Epithelial cell of esophagus (primary cell): ENCODE measurements at regions not wholly inside any gene's neighbourhood (a gene's known extent, or its start where the extent isn't known, plus 50 kb on each side); places are given as distances from the start of the nearest gene placed in this dataset.
"Not testable (repeated sequence)": the region's sequence is repeated elsewhere in the genome, so short reads cannot be mapped to it uniquely, and the experiment has no call there.

Experiments
- DNase-seq: peaks from one replicate; pipeline ENCODE4 v3.0.0; 2010; ENCODE audit warnings: low read depth
- H3K4me3 ChIP-seq: 2 replicates; pipeline ENCODE4 v1.5.1; 2011; ENCODE audit warnings: mild to moderate bottlenecking, low read length, control low read depth
- TF ChIP-seq, protein P1 (sequence below): IDR thresholded peaks from 2 replicates; pipeline ENCODE4 v1.5.1; 2011; ENCODE audit warnings: low read depth, mild to moderate bottlenecking, low read length, control low read depth, inconsistent platforms; ENCODE audit not compliant: insufficient read depth; ENCODE audit errors: missing control alignments

DNA sequence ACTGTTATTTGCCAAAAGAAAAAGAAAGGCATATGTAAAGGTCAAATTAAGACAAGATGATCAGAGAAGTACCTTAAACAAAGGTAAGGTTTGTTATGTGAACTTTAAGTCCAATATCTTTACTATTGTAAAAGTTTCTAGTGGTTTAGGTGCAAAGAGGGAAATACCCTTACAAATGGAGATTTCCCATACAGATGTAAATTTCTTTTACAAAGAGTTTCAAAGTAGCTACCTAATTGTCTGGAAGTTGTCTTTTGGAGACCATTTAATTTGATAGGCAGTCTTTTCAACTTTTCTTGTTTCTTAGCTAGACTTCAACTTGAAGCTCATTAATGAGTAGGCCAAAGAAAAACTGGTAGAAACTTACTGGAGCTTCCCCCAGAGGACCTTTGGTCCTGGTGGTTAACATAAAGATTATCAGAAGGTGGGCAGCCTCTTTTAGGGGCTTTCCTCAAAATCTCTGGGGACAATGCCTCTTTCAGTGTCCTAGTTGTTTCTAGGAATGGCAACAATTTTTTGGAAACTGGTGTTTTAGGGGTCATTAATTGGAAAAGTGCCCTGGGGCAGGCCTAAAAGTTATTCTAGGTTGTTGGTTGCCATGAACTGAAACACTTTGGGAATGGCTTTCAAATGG is 297.3 kb downstream of the GUCY2F start:
- no peak overlapping the region for H3K4me3 ChIP-seq
- TF ChIP-seq, protein P1, sequence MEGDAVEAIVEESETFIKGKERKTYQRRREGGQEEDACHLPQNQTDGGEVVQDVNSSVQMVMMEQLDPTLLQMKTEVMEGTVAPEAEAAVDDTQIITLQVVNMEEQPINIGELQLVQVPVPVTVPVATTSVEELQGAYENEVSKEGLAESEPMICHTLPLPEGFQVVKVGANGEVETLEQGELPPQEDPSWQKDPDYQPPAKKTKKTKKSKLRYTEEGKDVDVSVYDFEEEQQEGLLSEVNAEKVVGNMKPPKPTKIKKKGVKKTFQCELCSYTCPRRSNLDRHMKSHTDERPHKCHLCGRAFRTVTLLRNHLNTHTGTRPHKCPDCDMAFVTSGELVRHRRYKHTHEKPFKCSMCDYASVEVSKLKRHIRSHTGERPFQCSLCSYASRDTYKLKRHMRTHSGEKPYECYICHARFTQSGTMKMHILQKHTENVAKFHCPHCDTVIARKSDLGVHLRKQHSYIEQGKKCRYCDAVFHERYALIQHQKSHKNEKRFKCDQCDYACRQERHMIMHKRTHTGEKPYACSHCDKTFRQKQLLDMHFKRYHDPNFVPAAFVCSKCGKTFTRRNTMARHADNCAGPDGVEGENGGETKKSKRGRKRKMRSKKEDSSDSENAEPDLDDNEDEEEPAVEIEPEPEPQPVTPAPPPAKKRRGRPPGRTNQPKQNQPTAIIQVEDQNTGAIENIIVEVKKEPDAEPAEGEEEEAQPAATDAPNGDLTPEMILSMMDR: no peak
- no peak for DNase-seq

DNA sequence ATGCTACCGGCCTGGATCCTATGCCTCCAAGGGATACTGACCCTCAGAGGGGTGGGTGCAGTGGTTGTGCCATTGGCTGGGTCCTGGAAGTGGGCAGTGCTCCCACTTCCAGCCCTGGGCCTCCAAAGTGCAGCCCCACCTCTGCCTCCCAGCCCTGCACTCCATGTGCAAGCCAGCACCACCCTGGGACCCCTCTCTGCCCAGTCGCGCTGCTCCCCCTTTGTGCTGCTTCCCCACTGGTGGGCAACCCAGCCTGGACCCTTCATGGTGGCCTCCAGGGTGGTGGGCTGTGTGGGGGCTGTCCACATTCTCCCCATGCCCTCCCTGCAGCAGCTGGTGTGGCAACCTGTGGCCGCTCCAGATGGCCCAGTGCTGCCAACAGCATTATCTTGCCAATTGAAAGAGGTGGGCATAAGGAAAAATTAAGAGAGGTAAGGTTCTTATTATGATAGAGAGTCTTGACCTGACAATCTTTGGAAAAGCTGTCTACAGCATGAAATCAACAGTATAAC is 309.7 kb downstream of the GUCY2F start:
- TF ChIP-seq, protein P1: no peak
- DNase-seq: no peak
- H3K4me3 ChIP-seq: no peak overlapping the region

DNA sequence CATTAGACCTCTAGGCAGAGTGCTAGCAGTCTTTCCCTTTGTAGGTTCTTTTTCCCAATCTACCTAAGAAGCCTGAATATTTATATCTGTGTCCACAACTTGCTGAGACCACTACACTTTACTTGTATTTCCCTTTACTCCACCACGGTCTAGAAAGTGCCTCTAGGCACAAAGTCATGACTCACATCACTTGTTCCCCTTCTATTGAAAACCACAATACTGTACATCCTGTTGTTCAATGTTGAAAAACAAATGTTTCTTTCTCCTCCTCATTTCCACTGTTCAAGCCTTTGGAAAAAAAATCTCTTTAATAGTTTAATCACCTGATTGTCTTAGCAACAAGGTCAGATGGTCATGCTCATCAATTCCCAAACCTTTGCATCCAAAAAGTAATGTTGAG is 326.7 kb downstream of the GUCY2F start:
- TF ChIP-seq, protein P1: no peak
- no peak overlapping the region for H3K4me3 ChIP-seq
- DNase-seq: peak; percentile 28

DNA sequence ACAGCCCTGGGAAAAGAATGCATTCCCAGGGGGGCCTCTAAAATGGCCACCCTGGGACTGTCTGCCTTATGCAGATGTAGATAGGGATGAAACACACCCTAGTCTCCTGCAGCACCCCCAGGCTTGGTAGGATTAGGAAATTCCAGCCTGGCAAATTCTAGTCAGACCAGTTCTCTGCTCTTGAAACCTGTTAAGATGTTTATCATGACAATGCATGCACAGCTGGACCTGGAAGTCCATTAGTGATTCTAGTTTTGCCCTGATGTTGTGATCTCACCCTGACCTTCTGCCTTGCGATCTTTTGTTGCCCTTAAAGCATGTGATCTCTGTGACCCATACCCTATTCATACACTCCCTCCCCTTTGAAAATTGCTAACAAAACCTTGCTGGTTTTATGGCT is 337.7 kb downstream of the GUCY2F start:
- peak; percentile 4 for DNase-seq
- H3K4me3 ChIP-seq: not testable (repeated sequence)

DNA sequence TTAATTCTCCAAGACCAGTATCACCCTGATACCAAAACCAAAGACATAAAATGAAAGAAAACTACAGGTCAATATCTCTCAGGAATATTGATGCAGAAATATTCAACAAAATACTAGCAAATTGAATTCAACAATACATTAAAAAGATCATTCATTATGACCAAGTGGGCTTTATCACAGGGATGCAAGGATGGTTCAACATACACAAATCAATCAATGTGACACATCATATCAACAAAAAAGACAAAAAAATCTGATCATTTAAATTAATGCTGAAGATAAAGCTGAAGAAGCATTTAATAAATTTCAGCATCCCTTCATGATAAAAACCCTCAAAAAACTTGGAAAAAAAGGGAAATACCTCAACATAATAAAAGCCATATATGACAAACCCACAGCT is 341.4 kb downstream of the GUCY2F start:
- H3K4me3 ChIP-seq: no peak overlapping the region
- TF ChIP-seq, protein P1: no peak
- DNase-seq: no peak

DNA sequence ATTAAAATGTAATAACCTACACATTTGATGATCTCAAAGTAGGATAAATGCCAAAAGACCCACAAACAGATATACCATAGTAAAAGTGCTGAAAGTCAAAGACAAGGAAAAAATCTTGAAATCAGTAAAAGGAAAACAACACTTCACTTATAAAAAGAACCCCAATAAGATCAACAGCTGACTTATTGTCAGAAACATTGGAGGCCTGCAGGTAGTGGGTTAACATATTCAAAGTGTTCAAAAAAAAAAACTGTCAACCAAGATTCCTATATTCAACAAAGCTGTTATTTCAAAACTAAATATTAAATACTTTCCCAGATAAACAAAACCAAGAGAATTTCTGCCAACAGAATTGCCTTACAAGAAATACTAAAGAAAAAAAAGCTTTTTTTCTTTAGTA is 347.1 kb downstream of the GUCY2F start:
- DNase-seq: no peak
- no peak overlapping the region for H3K4me3 ChIP-seq
- TF ChIP-seq, protein P1: no peak

DNA sequence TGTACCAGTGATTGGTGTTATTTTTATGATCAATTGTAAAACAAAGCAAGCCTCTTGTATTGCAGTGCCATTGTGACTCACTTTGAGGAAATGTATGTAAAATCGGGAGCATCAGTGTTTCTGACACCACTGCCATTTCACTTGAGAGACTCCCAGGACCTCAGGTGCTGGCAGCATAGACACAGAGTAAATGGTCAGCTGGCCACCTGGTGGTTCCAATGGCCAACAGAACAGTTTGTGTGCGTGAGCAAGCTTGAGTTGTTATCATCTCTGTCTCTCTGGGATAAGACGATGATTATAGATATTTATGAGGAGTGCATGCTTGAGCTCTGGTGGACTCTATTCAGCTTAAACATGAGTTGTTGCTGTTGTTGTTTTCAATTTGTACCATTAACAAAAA is 356.6 kb downstream of the GUCY2F start:
- H3K4me3 ChIP-seq: no peak overlapping the region
- TF ChIP-seq, protein P1: no peak
- no peak for DNase-seq
